ENCODE measurements at regions not wholly inside any gene's neighbourhood (a gene's known extent, or its start where the extent isn't known, plus 50 kb on each side); places are given as distances from the start of the nearest gene placed in this dataset.

- CTCF ChIA-PET, result no interaction called here
- 17% methylated on average over 3 of the region's 3 CpGs for WGBS (ENCODE audit: missing lambda C conversion rate)
Observed at GRCh38 chr2:81661081-81661480, 1356.5 kb upstream of the LRRTM1 start.

GRCh38 chr2:81658227-81658626, 1353.7 kb upstream of the LRRTM1 start:
- Histone ChIP-seq H3K4me2 (no peak overlapping the region), H3K9me3 (peaks cover 4% of the 10 kb centered on the region; the same call in 2 of the 3 replicates), H3K4me3 (no peak overlapping the region), H3K4me1 (no peaks in the 10 kb centered on the region), H3K27ac (no peak overlapping the region)
- peak in 1 of 2 experiments; percentile 64 for DNase-seq (ENCODE audit: low read depth in 1 of 2, low spot score in 1 of 2)
- 10% methylated on average over 4 of the region's 4 CpGs for WGBS (ENCODE audit: missing lambda C conversion rate)
- ChIA-PET POLR2A (no interaction called here), CTCF (interaction anchor here (1.0 kb wide), 1 partner anchor 24 kb away, joined by 3 read pairs; no protein-coding TSS in a partner anchor)
- TF ChIP-seq CBX8 (IDR thresholded peaks at IDR 0.05) (no peak), GATA3 (IDR thresholded peaks at IDR 0.05; ENCODE audit: borderline replicate concordance) (peak; percentile 39; the same call in 1 of the 2 replicates), FOSL2 (IDR thresholded peaks at IDR 0.05) (peak; percentile 86), FOSL2 (CRISPR knock-in tag; IDR thresholded peaks at IDR 0.05) (peak; percentile 55; the same call in 1 of the 2 replicates), JUNB (IDR thresholded peaks at IDR 0.05) (peak; percentile 80), RFX5 (IDR thresholded peaks at IDR 0.05) (no peak)
- peak; percentile 28 to 64; a peak in 3 of 6 replicates for ATAC-seq
- no peak for FAIRE-seq

More at GRCh38 chr2:81661081-81661480, 1356.5 kb upstream of the LRRTM1 start:
- POLR2A ChIA-PET, result no interaction called here
- Histone ChIP-seq H3K9me3 (peaks cover 4% of the 10 kb centered on the region; the same call in 1 of the 3 replicates), H3K4me3 (no peak overlapping the region), H3K27ac (no peak overlapping the region), H3K4me1 (no peaks in the 10 kb centered on the region), H3K4me2 (no peak overlapping the region)
- ATAC-seq, result no peak
- no peak for FAIRE-seq
- TF ChIP-seq HMGXB4 (CRISPR knock-in tag; IDR thresholded peaks at IDR 0.05; ENCODE audit: borderline replicate concordance) (no peak), RCOR1 (IDR thresholded peaks at IDR 0.05; ENCODE audit: low read depth, low read length) (no peak), TFCP2L1 (CRISPR knock-in tag; IDR thresholded peaks at IDR 0.05) (no peak), SREBF2 (IDR thresholded peaks at IDR 0.05) (no peak), ELK1 (IDR thresholded peaks at IDR 0.05; ENCODE audit: low read depth, low read length) (no peak), TP53 (CRISPR knock-in tag; IDR thresholded peaks at IDR 0.05) (no peak), MAX (IDR thresholded peaks at IDR 0.05) (no peak), ZNF302 (CRISPR knock-in tag; IDR thresholded peaks at IDR 0.05) (no peak), EHF (CRISPR knock-in tag; IDR thresholded peaks at IDR 0.05) (no peak), USF2 (IDR thresholded peaks at IDR 0.05) (no peak), NPAS2 (CRISPR knock-in tag; IDR thresholded peaks at IDR 0.05; ENCODE audit: borderline replicate concordance) (no peak), ZC3H11A (IDR thresholded peaks at IDR 0.05) (no peak), HOXB13 (CRISPR knock-in tag; IDR thresholded peaks at IDR 0.05; ENCODE audit: low read depth) (no peak), KDM1A (IDR thresholded peaks at IDR 0.05; ENCODE audit: low read depth) (no peak), ESRRA (IDR thresholded peaks at IDR 0.05; ENCODE audit: borderline replicate concordance, low read length) (no peak)
- no peak for DNase-seq (ENCODE audit: low read depth in 1 of 2, low spot score in 1 of 2)
